ENCODE measurements at regions not wholly inside any gene's neighbourhood (a gene's known extent, or its start where the extent isn't known, plus 50 kb on each side); places are given as distances from the start of the nearest gene placed in this dataset.

- POLR2A ChIA-PET = interaction anchor here (1.2 kb wide), 1 partner anchor 15 kb away, joined by 4 read pairs; no protein-coding TSS in a partner anchor
- intact Hi-C loops (cut with micrococcal nuclease; ENCODE audit: unreplicated experiment) = no loop called here
- H2AFZ ChIP-seq (ENCODE audit: low read length) = no peak overlapping the region
These were observed 50.5 kb upstream of the COL13A1 start for GRCh38 chr10:69751214-69751613.

More at GRCh38 chr10:69751214-69751613, 50.5 kb upstream of the COL13A1 start:
- Histone ChIP-seq H3K4me3 (ENCODE audit: low read depth, low read length, poor library complexity, severe bottlenecking) (no peak overlapping the region), H3K36me3 (ENCODE audit: insufficient read depth, low read length) (no peaks in the 10 kb centered on the region), H3K79me2 (ENCODE audit: insufficient read depth, low read depth, low read length) (no peaks in the 10 kb centered on the region), H3K27ac (ENCODE audit: low read depth, low read length, poor library complexity, severe bottlenecking) (no peak overlapping the region), H3K4me1 (ENCODE audit: insufficient read depth, low read length, poor library complexity, severe bottlenecking) (no peaks in the 10 kb centered on the region), H3K4me2 (ENCODE audit: low read length) (no peak overlapping the region), H3K9me3 (ENCODE audit: low read length) (no peaks in the 10 kb centered on the region), H3K9me2 (ENCODE audit: insufficient read depth, low read length) (no peaks in the 10 kb centered on the region), H4K20me1 (ENCODE audit: insufficient read depth, low read length) (no peaks in the 10 kb centered on the region)
- TF ChIP-seq CTCF (conservative IDR thresholded peaks at IDR 0.05; ENCODE audit: low read length) (no peak), EZH2phosphoT487 (IDR thresholded peaks at IDR 0.05; ENCODE audit: borderline replicate concordance, low read depth, low read length) (no peak)
- no TSS peak for BruUV-seq (replicated peaks)
- CTCF ChIA-PET (ENCODE audit: unreplicated experiment) = no interaction called here
- DNase-seq (ENCODE audit: low spot score) = no peak

All from OCI-LY7 (cell line).